Smooth muscle cell of the brain vasculature (primary cell): ENCODE measurements at regions not wholly inside any gene's neighbourhood (a gene's known extent, or its start where the extent isn't known, plus 50 kb on each side); places are given as distances from the start of the nearest gene placed in this dataset.

Source experiments
- DNase-seq: peaks from one replicate; pipeline ENCODE4 v3.0.0-alpha.2; 2012; ENCODE audit warnings: low read depth, low spot score

- DNase-seq = no peak
These were observed 1167.7 kb downstream of the MAT2B start for GRCh38 chr5:164672931-164673694.

GRCh38 chr5:164679461-164679860 is 1174.0 kb downstream of the MAT2B start:
- DNase-seq = no peak

GRCh38 chr5:164680216-164680615 is 1174.8 kb downstream of the MAT2B start:
- DNase-seq = no peak

- no peak for DNase-seq
These were observed 1175.5 kb downstream of the MAT2B start for GRCh38 chr5:164680812-164681520.

- no peak for DNase-seq
These were observed 1182.0 kb downstream of the MAT2B start for GRCh38 chr5:164687391-164687790.

GRCh38 chr5:164688437-164688836 is 1183.0 kb downstream of the MAT2B start:
- no peak for DNase-seq

GRCh38 chr5:164708831-164709230 is 1203.4 kb downstream of the MAT2B start:
- DNase-seq = no peak

GRCh38 chr5:164713682-164714081 is 1208.3 kb downstream of the MAT2B start:
- no peak for DNase-seq

- DNase-seq = no peak
These were observed 1215.7 kb downstream of the MAT2B start for GRCh38 chr5:164721116-164721515.

GRCh38 chr5:164721656-164722055 is 1216.2 kb downstream of the MAT2B start:
- DNase-seq = no peak

- DNase-seq = no peak
These were observed 1217.3 kb downstream of the MAT2B start for GRCh38 chr5:164722702-164723101.

- DNase-seq = no peak
These were observed 1221.6 kb downstream of the MAT2B start for GRCh38 chr5:164727012-164727411.

GRCh38 chr5:164728733-164729132 is 1223.3 kb downstream of the MAT2B start:
- no peak for DNase-seq

- no peak for DNase-seq
These were observed 1229.9 kb downstream of the MAT2B start for GRCh38 chr5:164735334-164735733.

GRCh38 chr5:164741376-164741775 is 1236.0 kb downstream of the MAT2B start:
- DNase-seq = no peak

GRCh38 chr5:164742025-164742424 is 1236.6 kb downstream of the MAT2B start:
- no peak for DNase-seq

- DNase-seq = no peak
These were observed 1241.3 kb downstream of the MAT2B start for GRCh38 chr5:164746723-164747122.

- DNase-seq = no peak
These were observed 1242.0 kb downstream of the MAT2B start for GRCh38 chr5:164747371-164747770.

GRCh38 chr5:164748861-164749260 is 1243.4 kb downstream of the MAT2B start:
- DNase-seq = no peak

- DNase-seq = no peak
These were observed 1248.0 kb downstream of the MAT2B start for GRCh38 chr5:164753434-164753833.

GRCh38 chr5:164763206-164763605 is 1257.8 kb downstream of the MAT2B start:
- no peak for DNase-seq

- no peak for DNase-seq
These were observed 1266.7 kb downstream of the MAT2B start for GRCh38 chr5:164772122-164772521.

GRCh38 chr5:164784230-164784629 is 1278.8 kb downstream of the MAT2B start:
- no peak for DNase-seq
